GM12878 (cell line): ENCODE measurements at regions not wholly inside any gene's neighbourhood (a gene's known extent, or its start where the extent isn't known, plus 50 kb on each side); places are given as distances from the start of the nearest gene placed in this dataset.

Experiments used
- ATAC-seq: fragments of 200-7000 bp; cut with Tn5 transposase; 3 replicates; pipeline ENCODE4 v1.9.1; 2020; ENCODE audit warnings: mild to moderate bottlenecking, moderate library complexity
- BruUV-seq: library from RNA; stranded (reverse); fragments of 400-500 nt; replicated peaks from 2 replicates; lab custom pipeline; 2021; lab: Mats Ljungman, UMichigan
- CTCF ChIA-PET: fragments of 300-600 bp; sonication (Branson Sonifier 250); formaldehyde crosslinking; extraction: SDS; loops from one replicate; lab custom pipeline; 2021; ENCODE audit warnings: inconsistent platforms; lab: Yijun Ruan, JAX
- POLR2A ChIA-PET: fragments of 350-600 bp; formaldehyde crosslinking; extraction: SDS; loops from one replicate; lab custom pipeline; 2021; ENCODE audit warnings: inconsistent platforms; lab: Charles Lee
- RAD21 ChIA-PET: fragments of 300-600 bp; sonication (Branson Sonifier 250); formaldehyde crosslinking; loops from one replicate; lab custom pipeline; 2023; ENCODE audit warnings: antibody characterized with exemption; ENCODE audit not compliant: unreplicated experiment; lab: Charles Lee
- SMC1A ChIA-PET: fragments of 300-600 bp; sonication (Branson Sonifier 250); formaldehyde crosslinking; loops from one replicate; lab custom pipeline; 2023; ENCODE audit not compliant: unreplicated experiment, uncharacterized antibody; lab: Charles Lee
- DNase-seq: peaks from one replicate; pipeline ENCODE4 v3.0.0-alpha.2; 2011; ENCODE audit warnings: low read depth, low spot score
- FAIRE-seq: peaks from 3 replicates; lab custom pipeline; 2011; peaks lifted over from hg19 to GRCh38; lab: Jason Lieb, UNC
- H2AFZ ChIP-seq: 2 replicates; pipeline ENCODE4 v1.6.0; 2011; ENCODE audit warnings: low read depth, low read length, control low read depth; ENCODE audit not compliant: control insufficient read depth
- H3K27ac ChIP-seq: 2 replicates; pipeline ENCODE4 v1.5.1; 2011; ENCODE audit warnings: control low read depth; ENCODE audit not compliant: control insufficient read depth, insufficient read depth
- H3K27me3 ChIP-seq, 2 experiments: replicated peaks in 1 of 2; 2 replicates each; pipeline versions ENCODE4 v1.6.0 to v1.6.1; 2011; ENCODE audit warnings: low read length in 1 of 2; ENCODE audit not compliant: control insufficient read depth in 2 of 2, insufficient read depth in 2 of 2
- H3K36me3 ChIP-seq, 2 experiments: 2 replicates each; pipeline ENCODE4 v1.5.1; 2011; ENCODE audit warnings: low read length in 1 of 2; ENCODE audit not compliant: control insufficient read depth in 2 of 2, insufficient read depth in 2 of 2
- H3K4me1 ChIP-seq: 2 replicates; pipeline ENCODE4 v1.6.1; 2011; ENCODE audit warnings: mild to moderate bottlenecking, low read length, moderate library complexity, mixed read lengths; ENCODE audit not compliant: control insufficient read depth, insufficient read depth
- H3K4me2 ChIP-seq: 2 replicates; pipeline ENCODE4 v1.6.0; 2011; ENCODE audit warnings: control low read depth; ENCODE audit not compliant: control insufficient read depth, insufficient read depth
- H3K4me3 ChIP-seq: fragments of 200-600 bp; sonication (generic); 2 replicates; pipeline ENCODE4 v1.5.1; 2016
- H3K79me2 ChIP-seq: 2 replicates; pipeline ENCODE4 v1.6.0; 2011; ENCODE audit warnings: low read length; ENCODE audit not compliant: control insufficient read depth, insufficient read depth
- H3K9ac ChIP-seq: 2 replicates; pipeline ENCODE4 v1.8.0; 2011; ENCODE audit warnings: low read length, control low read depth, mixed read lengths; ENCODE audit not compliant: control insufficient read depth, insufficient read depth
- H3K9me3 ChIP-seq: replicated peaks from 3 replicates; pipeline ENCODE4 v1.5.1; 2011; ENCODE audit warnings: mild to moderate bottlenecking, low read length; ENCODE audit not compliant: control insufficient read depth, insufficient read depth
- H4K20me1 ChIP-seq: 2 replicates; pipeline ENCODE4 v1.6.0; 2011; ENCODE audit not compliant: control insufficient read depth, insufficient read depth
- CREM ChIP-seq: IDR thresholded peaks from 2 replicates; pipeline ENCODE4 v1.6.1; 2014; ENCODE audit warnings: antibody characterized with exemption, low read depth
- EZH2 ChIP-seq: IDR thresholded peaks from 2 replicates; pipeline ENCODE4 v1.6.1; 2012; ENCODE audit warnings: low read depth, mild to moderate bottlenecking, control low read depth, inconsistent platforms, low read length, borderline replicate concordance; ENCODE audit not compliant: control insufficient read depth
- GATAD2B ChIP-seq: fragments of 450-650 bp; conservative IDR thresholded peaks from 2 replicates; pipeline ENCODE4 v1.6.1; 2017; ENCODE audit warnings: low read depth, mild to moderate bottlenecking, moderate library complexity
- IKZF2 ChIP-seq, 2 experiments: fragments of 450-650 bp; IDR thresholded peaks; 2 replicates each; pipeline ENCODE4 v1.6.1; 2017; ENCODE audit warnings: mild to moderate bottlenecking in 2 of 2, moderate library complexity in 2 of 2
- MXI1 ChIP-seq: fragments of 150-350 bp; IDR thresholded peaks from 2 replicates; pipeline ENCODE4 v1.6.1; 2011; ENCODE audit warnings: low read depth, mild to moderate bottlenecking, inconsistent platforms, low read length, improper control_type of control experiment
- SMARCA5 ChIP-seq: fragments of 450-650 bp; IDR thresholded peaks from 2 replicates; pipeline ENCODE4 v1.6.1; 2017; ENCODE audit warnings: mild to moderate bottlenecking
- TBL1XR1 ChIP-seq: IDR thresholded peaks from 2 replicates; pipeline ENCODE4 v1.6.1; 2012; ENCODE audit warnings: low read depth, low read length, improper control_type of control experiment
- in situ Hi-C: fragments of 300-500 bp; cut with MboI; formaldehyde crosslinking; loops from 9 replicates; pipeline ENCODE4 v1.14.3; 2018; ENCODE audit warnings: mixed read lengths
- intact Hi-C: fragments of 100-400 bp; cut with micrococcal nuclease; formaldehyde crosslinking; loops from one replicate; pipeline ENCODE4 v1.14.2; 2022; ENCODE audit not compliant: unreplicated experiment

GRCh38 chr4:108519911-108520601 lies 100.3 kb upstream of the RPL34 start (continued):
- no peak for TF ChIP-seq MXI1
- no peak for TF ChIP-seq GATAD2B

DNA sequence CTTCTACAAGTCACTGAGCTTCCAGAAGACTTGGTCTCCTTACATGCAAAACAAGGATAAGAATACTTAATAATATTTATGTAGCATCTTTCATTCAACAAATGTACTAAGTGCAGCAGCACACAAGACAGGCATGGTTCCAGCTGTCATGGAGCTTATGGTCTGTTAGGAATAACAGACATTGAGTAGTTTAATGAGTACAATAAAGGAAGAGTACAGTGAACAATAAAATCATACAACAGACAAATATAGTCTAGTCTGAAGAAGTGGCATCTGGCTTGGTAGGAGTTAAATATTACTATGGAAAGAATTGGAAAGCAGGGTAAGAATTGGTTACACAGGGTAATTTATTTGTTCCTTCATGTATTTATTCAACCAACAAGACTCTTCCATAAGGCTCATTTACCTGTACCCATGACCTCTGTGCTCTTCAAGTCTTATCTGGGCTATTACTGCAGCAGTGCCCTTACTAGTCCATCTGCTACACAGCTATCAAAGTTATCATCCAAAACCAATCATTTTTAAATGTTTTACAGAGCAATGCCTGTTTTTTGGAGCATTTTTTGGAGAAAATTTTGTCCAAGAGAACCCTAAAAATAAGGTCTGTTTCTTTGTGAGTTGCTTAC lies 101.1 kb upstream of the RPL34 start:
- ATAC-seq, result no peak
- no peak overlapping the region for H3K4me3 ChIP-seq
- ChIA-PET SMC1A (no interaction called here), RAD21 (no interaction called here), POLR2A (no interaction called here), CTCF (interaction anchor here (0.8 kb wide), 1 partner anchor 53 kb away, joined by 4 read pairs; no protein-coding TSS in a partner anchor)
- no TSS peak for BruUV-seq
- FAIRE-seq, result no peak
- H3K9me3 ChIP-seq, result no peaks in the 10 kb centered on the region
- no peaks in the 10 kb centered on the region; a peak in 1 of 4 replicates for H3K27me3 ChIP-seq
- no peak overlapping the region for H3K4me2 ChIP-seq
- no peak for DNase-seq
- TF ChIP-seq TBL1XR1 (no peak), EZH2 (no peak), CREM (no peak), SMARCA5 (no peak), IKZF2 (IDR thresholded peaks at IDR 0.05) (no peak)
- H3K9ac ChIP-seq, result no peak overlapping the region
- H3K79me2 ChIP-seq, result no peaks in the 10 kb centered on the region
- intact Hi-C loops (no loop called here), in situ Hi-C loops (no loop called here)
- no peaks in the 10 kb centered on the region for H4K20me1 ChIP-seq
- no peak overlapping the region for H3K27ac ChIP-seq
- no peaks in the 10 kb centered on the region for H3K36me3 ChIP-seq
- no peak overlapping the region for H2AFZ ChIP-seq
- H3K4me1 ChIP-seq, result no peaks in the 10 kb centered on the region
